WTC11 (cell line): ENCODE measurements at regions not wholly inside any gene's neighbourhood (a gene's known extent, or its start where the extent isn't known, plus 50 kb on each side); places are given as distances from the start of the nearest gene placed in this dataset.

Experiments used
- ATAC-seq: fragments of 200-7000 bp; cut with Tn5 transposase; 2 replicates; pipeline ENCODE4 v1.10.0; 2021; ENCODE audit warnings: mild to moderate bottlenecking, moderate library complexity
- CTCF ChIA-PET: fragments of 300-600 bp; sonication (Branson Sonifier 250); formaldehyde crosslinking; loops from one replicate; lab custom pipeline; 2021; ENCODE audit warnings: antibody characterized with exemption; lab: Charles Lee
- POLR2A ChIA-PET: fragments of 350-600 bp; sonication (Branson Sonifier 250); formaldehyde crosslinking; loops from one replicate; lab custom pipeline; 2021; ENCODE audit warnings: antibody characterized with exemption; lab: Charles Lee
- DNase-seq: peaks from one replicate; pipeline ENCODE4 v3.0.0; 2021; ENCODE audit warnings: low spot score
- H3K27ac Mint-ChIP-seq: 2 replicates; pipeline ENCODE4 v1.8.0; 2021; ENCODE audit warnings: mixed read lengths
- H3K27me3 Mint-ChIP-seq: 2 replicates; pipeline ENCODE4 v1.8.0; 2021; ENCODE audit warnings: low read depth, mild to moderate bottlenecking, moderate library complexity, mixed read lengths
- H3K36me3 Mint-ChIP-seq: 2 replicates; pipeline ENCODE4 v1.8.0; 2021; ENCODE audit warnings: mixed read lengths
- H3K4me1 Mint-ChIP-seq: 2 replicates; pipeline ENCODE4 v1.8.0; 2022; ENCODE audit warnings: mixed read lengths
- H3K4me3 Mint-ChIP-seq: 2 replicates; pipeline ENCODE4 v1.8.0; 2021; ENCODE audit warnings: mild to moderate bottlenecking, moderate library complexity, mixed read lengths
- H3K9me3 Mint-ChIP-seq: 2 replicates; pipeline ENCODE4 v1.8.0; 2021; ENCODE audit warnings: mixed read lengths
- ATF1 ChIP-seq: sonication (generic); formaldehyde crosslinking; IDR thresholded peaks from 2 replicates; pipeline ENCODE4 v1.8.1; 2023; ENCODE audit warnings: mild to moderate bottlenecking, moderate library complexity, missing genetic modification reagents
- CBFB ChIP-seq: sonication (generic); formaldehyde crosslinking; IDR thresholded peaks from 2 replicates; pipeline ENCODE4 v1.8.1; 2022; ENCODE audit warnings: mild to moderate bottlenecking, low read depth, missing genetic modification reagents
- CTCF ChIP-seq: fragments of 200-600 bp; IDR thresholded peaks from 2 replicates; pipeline ENCODE4 v1.8.0; 2022; ENCODE audit warnings: antibody characterized with exemption
- E2F1 ChIP-seq: sonication (generic); formaldehyde crosslinking; IDR thresholded peaks from 2 replicates; pipeline ENCODE4 v1.8.0; 2022; ENCODE audit warnings: mild to moderate bottlenecking, missing genetic modification reagents
- ELF4 ChIP-seq: sonication (generic); formaldehyde crosslinking; IDR thresholded peaks from 2 replicates; pipeline ENCODE4 v1.8.1; 2022; ENCODE audit warnings: low read depth, mild to moderate bottlenecking, moderate library complexity, missing genetic modification reagents
- ESRRA ChIP-seq: sonication (generic); formaldehyde crosslinking; IDR thresholded peaks from 2 replicates; pipeline ENCODE4 v1.8.1; 2022; ENCODE audit warnings: mild to moderate bottlenecking, missing genetic modification reagents, borderline replicate concordance
- HMGXB4 ChIP-seq: sonication (generic); formaldehyde crosslinking; IDR thresholded peaks from 2 replicates; pipeline ENCODE4 v1.8.1; 2023; ENCODE audit warnings: mild to moderate bottlenecking, moderate library complexity, missing genetic modification reagents
- IRF1 ChIP-seq: sonication (generic); formaldehyde crosslinking; IDR thresholded peaks from 2 replicates; pipeline ENCODE4 v1.8.0; 2023; ENCODE audit warnings: missing genetic modification reagents
- IRF2 ChIP-seq: sonication (generic); formaldehyde crosslinking; IDR thresholded peaks from 2 replicates; pipeline ENCODE4 v1.8.0; 2022; ENCODE audit warnings: low read depth, missing genetic modification reagents, borderline replicate concordance
- MLX ChIP-seq: sonication (generic); formaldehyde crosslinking; IDR thresholded peaks from 2 replicates; pipeline ENCODE4 v1.8.1; 2023; ENCODE audit warnings: mild to moderate bottlenecking, missing genetic modification reagents, moderate library complexity
- MYBL2 ChIP-seq: sonication (generic); formaldehyde crosslinking; IDR thresholded peaks from 2 replicates; pipeline ENCODE4 v1.8.1; 2023; ENCODE audit warnings: mild to moderate bottlenecking, moderate library complexity, missing genetic modification reagents
- NFYB ChIP-seq: sonication (generic); formaldehyde crosslinking; conservative IDR thresholded peaks from 2 replicates; pipeline ENCODE4 v1.8.0; 2022; ENCODE audit warnings: low read depth, missing genetic modification reagents
- NR1H2 ChIP-seq: sonication (generic); formaldehyde crosslinking; IDR thresholded peaks from 2 replicates; pipeline ENCODE4 v1.9.0; 2021; ENCODE audit warnings: mild to moderate bottlenecking, moderate library complexity, missing genetic modification reagents
- NR2C2 ChIP-seq: sonication (generic); formaldehyde crosslinking; IDR thresholded peaks from 2 replicates; pipeline ENCODE4 v1.8.0; 2022; ENCODE audit warnings: mild to moderate bottlenecking, missing genetic modification reagents
- RORB ChIP-seq: fragments of 250-450 bp; sonication (Bioruptor Pico); IDR thresholded peaks from 2 replicates; pipeline ENCODE4 v1.9.0; 2021; ENCODE audit warnings: mild to moderate bottlenecking
- SMAD4 ChIP-seq: sonication (generic); formaldehyde crosslinking; IDR thresholded peaks from 2 replicates; pipeline ENCODE4 v1.8.0; 2022; ENCODE audit warnings: mild to moderate bottlenecking, missing genetic modification reagents
- SOX15 ChIP-seq: fragments of 250-450 bp; sonication (Bioruptor Pico); IDR thresholded peaks from 2 replicates; pipeline ENCODE4 v1.9.0; 2021; ENCODE audit warnings: mild to moderate bottlenecking
- TP53 ChIP-seq: sonication (generic); formaldehyde crosslinking; IDR thresholded peaks from 2 replicates; pipeline ENCODE4 v1.8.1; 2023; ENCODE audit warnings: mild to moderate bottlenecking, missing genetic modification reagents
- ZNF138 ChIP-seq: sonication (generic); formaldehyde crosslinking; conservative IDR thresholded peaks from 2 replicates; pipeline ENCODE4 v1.8.1; 2022; ENCODE audit warnings: mild to moderate bottlenecking, moderate library complexity, missing genetic modification reagents
- ZNF263 ChIP-seq: sonication (generic); formaldehyde crosslinking; IDR thresholded peaks from 2 replicates; pipeline ENCODE4 v1.8.1; 2022; ENCODE audit warnings: low read depth, mild to moderate bottlenecking, moderate library complexity, missing genetic modification reagents
- ZNF281 ChIP-seq: sonication (generic); formaldehyde crosslinking; IDR thresholded peaks from 2 replicates; pipeline ENCODE4 v1.8.0; 2023; ENCODE audit warnings: mild to moderate bottlenecking, missing genetic modification reagents
- ZNF396 ChIP-seq: fragments of 250-450 bp; sonication (Bioruptor Pico); IDR thresholded peaks from 2 replicates; pipeline ENCODE4 v1.8.0; 2021; ENCODE audit warnings: mild to moderate bottlenecking, moderate library complexity, borderline replicate concordance
- ZNF423 ChIP-seq: fragments of 250-450 bp; sonication (Bioruptor Pico); IDR thresholded peaks from 2 replicates; pipeline ENCODE4 v2.1.2; 2022; ENCODE audit warnings: mild to moderate bottlenecking, moderate library complexity
- ZNF425 ChIP-seq: fragments of 250-450 bp; sonication (Bioruptor Pico); conservative IDR thresholded peaks from 2 replicates; pipeline ENCODE4 v1.9.0; 2021; ENCODE audit warnings: mild to moderate bottlenecking

GRCh38 chr1:198883184-198883583 is 244.3 kb downstream of the PTPRC start (continued):
- no peak for TF ChIP-seq HMGXB4 (CRISPR knock-in tag)
- TF ChIP-seq TP53 (CRISPR knock-in tag): no peak
- no peak for TF ChIP-seq ZNF281 (CRISPR knock-in tag)
- no peak for TF ChIP-seq IRF2 (CRISPR knock-in tag)
- TF ChIP-seq ZNF138: no peak
- TF ChIP-seq NR1H2 (CRISPR knock-in tag): no peak
- TF ChIP-seq IRF1 (CRISPR knock-in tag): no peak

GRCh38 chr1:198887866-198888265 is 249.0 kb downstream of the PTPRC start:
- ATAC-seq: no peak
- no peak for DNase-seq
- no peak overlapping the region for H3K4me3 Mint-ChIP-seq
- no peak overlapping the region for H3K27ac Mint-ChIP-seq
- H3K27me3 Mint-ChIP-seq: no peaks in the 10 kb centered on the region
- CTCF ChIA-PET: no interaction called here
- no peaks in the 10 kb centered on the region for H3K4me1 Mint-ChIP-seq
- no peaks in the 10 kb centered on the region for H3K36me3 Mint-ChIP-seq
- no peaks in the 10 kb centered on the region for H3K9me3 Mint-ChIP-seq
- POLR2A ChIA-PET: no interaction called here
- TF ChIP-seq RORB (CRISPR knock-in tag): no peak
- TF ChIP-seq MLX (CRISPR knock-in tag): no peak
- no peak for TF ChIP-seq CBFB
- TF ChIP-seq ZNF425: no peak
- TF ChIP-seq NFYB (CRISPR knock-in tag): no peak
- no peak for TF ChIP-seq SMAD4
- no peak for TF ChIP-seq ESRRA (CRISPR knock-in tag)
- no peak for TF ChIP-seq ELF4 (CRISPR knock-in tag)
- no peak for TF ChIP-seq ZNF263 (CRISPR knock-in tag)
- TF ChIP-seq CTCF: no peak
- TF ChIP-seq SOX15 (CRISPR knock-in tag): no peak
- TF ChIP-seq ZNF396 (CRISPR knock-in tag): no peak
- no peak for TF ChIP-seq E2F1 (CRISPR knock-in tag)
- no peak for TF ChIP-seq MYBL2 (CRISPR knock-in tag)
- TF ChIP-seq ZNF423 (CRISPR knock-in tag): no peak
- no peak for TF ChIP-seq NR2C2
- TF ChIP-seq ZNF138: no peak
- no peak for TF ChIP-seq ATF1 (CRISPR knock-in tag)
